NT2/D1 (cell line): ENCODE measurements at regions not wholly inside any gene's neighbourhood (a gene's known extent, or its start where the extent isn't known, plus 50 kb on each side); places are given as distances from the start of the nearest gene placed in this dataset.

Source experiments
- SUZ12 ChIP-seq: IDR thresholded peaks from 2 replicates; pipeline ENCODE4 v1.6.1; 2011; ENCODE audit not compliant: insufficient read length, insufficient read depth; ENCODE audit errors: extremely low read depth
- YY1 ChIP-seq: IDR thresholded peaks from 2 replicates; pipeline ENCODE4 v1.6.1; 2011; ENCODE audit not compliant: insufficient read length, insufficient read depth

DNA sequence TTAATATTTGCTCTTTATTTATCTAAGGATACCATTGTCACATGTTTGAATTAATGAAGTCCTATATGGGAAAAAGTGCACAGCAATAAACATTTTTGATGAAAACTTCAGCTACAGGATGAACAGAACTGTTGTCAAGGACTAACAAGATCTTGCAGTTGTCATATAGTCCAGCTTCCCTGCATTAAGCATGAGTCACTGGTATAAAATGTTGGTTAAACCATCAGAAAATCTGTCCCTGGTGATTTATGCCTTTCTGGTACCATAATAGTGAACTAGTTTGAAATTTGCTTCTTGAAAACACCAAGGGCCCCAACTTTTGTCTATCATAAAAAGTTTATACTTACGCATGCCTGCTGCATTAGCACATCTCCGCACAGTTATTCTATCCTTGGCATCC, 60.4 kb upstream of the RSPO3 start:
- no peak for TF ChIP-seq YY1
- no peak for TF ChIP-seq SUZ12
